Naive thymus-derived CD4-positive, alpha-beta T cell (primary cell): ENCODE measurements at regions not wholly inside any gene's neighbourhood (a gene's known extent, or its start where the extent isn't known, plus 50 kb on each side); places are given as distances from the start of the nearest gene placed in this dataset.
"Not testable (repeated sequence)": the region's sequence is repeated elsewhere in the genome, so short reads cannot be mapped to it uniquely, and the experiment has no call there.

ENCODE experiments used
- ATAC-seq: fragments of 150-1000 bp; cut with Tn5 transposase; 2 replicates; pipeline ENCODE4 v1.10.0; 2021; ENCODE audit warnings: mild to moderate bottlenecking, moderate library complexity
- CTCF ChIA-PET: fragments of 350-600 bp; sonication (Branson Sonifier 250); formaldehyde crosslinking; loops from one replicate; lab custom pipeline; 2021; ENCODE audit warnings: antibody characterized with exemption; lab: Charles Lee
- POLR2A ChIA-PET: fragments of 350-600 bp; sonication (Branson Sonifier 250); formaldehyde crosslinking; loops from one replicate; lab custom pipeline; 2021; ENCODE audit warnings: antibody characterized with exemption, inconsistent platforms; lab: Charles Lee
- DNase-seq, 9 donors: peaks; one replicate each; pipeline versions ENCODE4 v3.0.0 to v3.0.0-alpha.2; 2020 to 2022; ENCODE audit warnings: mixed read lengths in 1 of 9
- H3K27ac ChIP-seq: one replicate; pipeline ENCODE4 v1.7.0; 2013; ENCODE audit warnings: mild to moderate bottlenecking, low read depth, low read length, moderate library complexity
- H3K27me3 ChIP-seq, 2 donors: one replicate each; pipeline ENCODE4 v1.7.0; 2013; ENCODE audit warnings: low read length in 2 of 2, mild to moderate bottlenecking in 2 of 2, moderate library complexity in 2 of 2; ENCODE audit not compliant: control insufficient read depth in 2 of 2, insufficient read depth in 2 of 2
- H3K36me3 ChIP-seq, 3 experiments: 1 replicate in 2 of 3; 2 replicates in 1 of 3; pipeline ENCODE4 v1.7.0; 2013; ENCODE audit warnings: low read length in 3 of 3, mild to moderate bottlenecking in 3 of 3, moderate library complexity in 1 of 3; ENCODE audit not compliant: insufficient read depth in 3 of 3, control insufficient read depth in 2 of 3
- H3K4me1 ChIP-seq, 2 donors: one replicate each; pipeline ENCODE4 v1.7.0; 2013; ENCODE audit warnings: low read length in 2 of 2, mild to moderate bottlenecking in 2 of 2, moderate library complexity in 1 of 2; ENCODE audit not compliant: control insufficient read depth in 2 of 2, insufficient read depth in 2 of 2
- H3K4me3 ChIP-seq: 2 replicates; pipeline ENCODE4 v1.7.0; 2013; ENCODE audit warnings: mild to moderate bottlenecking, low read length
- H3K9me3 ChIP-seq, 3 experiments: 1 replicate in 2 of 3; 2 replicates in 1 of 3; pipeline ENCODE4 v1.7.0; 2013; ENCODE audit warnings: low read length in 3 of 3; ENCODE audit not compliant: control insufficient read depth in 2 of 3
- H3K27ac Mint-ChIP-seq, 9 donors: one replicate each; pipeline ENCODE4 v1.8.0; 2020 to 2022; ENCODE audit warnings: mixed read lengths in 9 of 9, mild to moderate bottlenecking in 8 of 9, moderate library complexity in 5 of 9, inconsistent platforms in 2 of 9
- H3K27me3 Mint-ChIP-seq, 5 donors: one replicate each; pipeline ENCODE4 v1.8.0; 2021 to 2022; ENCODE audit warnings: mixed read lengths in 5 of 5, mild to moderate bottlenecking in 1 of 5
- H3K36me3 Mint-ChIP-seq, 5 donors: one replicate each; pipeline ENCODE4 v1.8.0; 2020 to 2022; ENCODE audit warnings: mixed read lengths in 5 of 5, mild to moderate bottlenecking in 3 of 5, inconsistent platforms in 1 of 5
- H3K4me1 Mint-ChIP-seq, 7 donors: one replicate each; pipeline ENCODE4 v1.8.0; 2020 to 2022; ENCODE audit warnings: mixed read lengths in 7 of 7, mild to moderate bottlenecking in 3 of 7, inconsistent platforms in 1 of 7
- H3K4me3 Mint-ChIP-seq, 10 donors: one replicate each; pipeline ENCODE4 v1.8.0; 2020 to 2022; ENCODE audit warnings: mild to moderate bottlenecking in 10 of 10, mixed read lengths in 10 of 10, moderate library complexity in 6 of 10, inconsistent platforms in 2 of 10
- H3K9me3 Mint-ChIP-seq, 11 donors: one replicate each; pipeline ENCODE4 v1.8.0; 2020 to 2022; ENCODE audit warnings: mixed read lengths in 11 of 11, mild to moderate bottlenecking in 4 of 11, inconsistent platforms in 1 of 11, moderate library complexity in 1 of 11
- intact Hi-C, 2 donors: fragments of 100-400 bp; cut with micrococcal nuclease; formaldehyde crosslinking; loops; one replicate each; pipeline ENCODE4 v1.15.1; 2023

- H3K4me3 ChIP-seq, POLR2A ChIA-PET, H3K4me3 Mint-ChIP-seq, H3K9me3 ChIP-seq, H3K27me3 ChIP-seq, intact Hi-C loops, CTCF ChIA-PET, H3K36me3 ChIP-seq, H3K4me1 ChIP-seq, H3K27ac Mint-ChIP-seq, ATAC-seq, H3K4me1 Mint-ChIP-seq, H3K27me3 Mint-ChIP-seq, H3K36me3 Mint-ChIP-seq, H3K27ac ChIP-seq, H3K9me3 Mint-ChIP-seq: not testable (repeated sequence)
- DNase-seq, result peak in 1 of 9 donors; percentile 19
These were observed 173.8 kb downstream of the TMEM121 start for GRCh38 chr14:105700146-105700545.

GRCh38 chr14:105700622-105701288, 174.4 kb downstream of the TMEM121 start:
- peaks cover 0 to 3% (median 0%) of the 10 kb centered on the region in 5 donors for H3K27me3 Mint-ChIP-seq
- CTCF ChIA-PET, result no interaction called here
- no peaks in the 10 kb centered on the region for H3K9me3 Mint-ChIP-seq
- Histone ChIP-seq H3K4me1 (no peaks in the 10 kb centered on the region), H3K9me3 (no peaks in the 10 kb centered on the region), H3K36me3 (no peaks in the 10 kb centered on the region), H3K27ac (no peak overlapping the region), H3K27me3 (no peaks in the 10 kb centered on the region), H3K4me3 (no peak overlapping the region)
- H3K4me1 Mint-ChIP-seq, result peaks cover 0 to 2% (median 0%) of the 10 kb centered on the region in 7 donors
- intact Hi-C loops, result no loop called here
- POLR2A ChIA-PET, result no interaction called here
- no peaks in the 10 kb centered on the region for H3K36me3 Mint-ChIP-seq
- ATAC-seq, result no peak
- peak in 1 of 9 donors; percentile 20 for DNase-seq
- H3K4me3 Mint-ChIP-seq, result no peak overlapping the region
- H3K27ac Mint-ChIP-seq, result no peak overlapping the region

GRCh38 chr14:105701456-105702274, 175.3 kb downstream of the TMEM121 start:
- no peaks in the 10 kb centered on the region for H3K36me3 ChIP-seq
- no peak overlapping the region for H3K27ac Mint-ChIP-seq

GRCh38 chr14:105702275-105702817, 176.0 kb downstream of the TMEM121 start:
- intact Hi-C loops, result no loop called here
- Histone ChIP-seq H3K9me3 (no peaks in the 10 kb centered on the region), H3K27me3 (no peaks in the 10 kb centered on the region), H3K27ac (no peak overlapping the region), H3K36me3 (no peaks in the 10 kb centered on the region), H3K4me1 (no peaks in the 10 kb centered on the region), H3K4me3 (no peak overlapping the region)
- Mint-ChIP-seq H3K27ac (no peak overlapping the region), H3K4me3 (no peak overlapping the region), H3K27me3 (peaks cover 0 to 3% (median 0%) of the 10 kb centered on the region in 5 donors), H3K9me3 (no peaks in the 10 kb centered on the region), H3K4me1 (peaks cover 0 to 2% (median 0%) of the 10 kb centered on the region in 7 donors), H3K36me3 (no peaks in the 10 kb centered on the region)
- no peak for DNase-seq
- ChIA-PET CTCF (no interaction called here), POLR2A (no interaction called here)
- ATAC-seq, result no peak

More at GRCh38 chr14:105701456-105702274, 175.3 kb downstream of the TMEM121 start:
- DNase-seq (peak in 1 of 9 donors; percentile 17), ATAC-seq (no peak)
- no peaks in the 10 kb centered on the region for H3K36me3 Mint-ChIP-seq
- H3K27ac ChIP-seq, result no peak overlapping the region
- no peaks in the 10 kb centered on the region for H3K4me1 ChIP-seq
- H3K9me3 Mint-ChIP-seq, result no peaks in the 10 kb centered on the region
- ChIA-PET CTCF (no interaction called here), POLR2A (no interaction called here)
- H3K4me3 ChIP-seq, result no peak overlapping the region
- H3K9me3 ChIP-seq, result no peaks in the 10 kb centered on the region
- peaks cover 0 to 2% (median 0%) of the 10 kb centered on the region in 7 donors for H3K4me1 Mint-ChIP-seq
- no peak overlapping the region for H3K4me3 Mint-ChIP-seq
- no peaks in the 10 kb centered on the region for H3K27me3 ChIP-seq
- peaks cover 0 to 3% (median 0%) of the 10 kb centered on the region in 5 donors for H3K27me3 Mint-ChIP-seq
- intact Hi-C loops, result no loop called here

GRCh38 chr14:105703044-105703665, 176.8 kb downstream of the TMEM121 start:
- ATAC-seq, H3K4me1 ChIP-seq, H3K9me3 Mint-ChIP-seq, POLR2A ChIA-PET, H3K9me3 ChIP-seq, H3K27ac ChIP-seq, H3K27ac Mint-ChIP-seq, DNase-seq, CTCF ChIA-PET, H3K4me3 Mint-ChIP-seq, H3K36me3 Mint-ChIP-seq, intact Hi-C loops, H3K27me3 Mint-ChIP-seq, H3K4me1 Mint-ChIP-seq, H3K27me3 ChIP-seq, H3K4me3 ChIP-seq, H3K36me3 ChIP-seq: not testable (repeated sequence)

GRCh38 chr14:105704091-105704490, 177.7 kb downstream of the TMEM121 start:
- H3K4me1 ChIP-seq, H3K9me3 ChIP-seq, ATAC-seq, intact Hi-C loops, H3K27me3 ChIP-seq, H3K27ac ChIP-seq, CTCF ChIA-PET, H3K4me3 Mint-ChIP-seq, H3K27ac Mint-ChIP-seq, H3K9me3 Mint-ChIP-seq, DNase-seq, H3K27me3 Mint-ChIP-seq, H3K4me1 Mint-ChIP-seq, H3K36me3 Mint-ChIP-seq, H3K36me3 ChIP-seq, POLR2A ChIA-PET, H3K4me3 ChIP-seq: not testable (repeated sequence)
